ENCODE measurements at regions not wholly inside any gene's neighbourhood (a gene's known extent, or its start where the extent isn't known, plus 50 kb on each side); places are given as distances from the start of the nearest gene placed in this dataset.
A peak's percentile ranks its signal among the peaks of the same experiment; 100 is the strongest.

- Mint-ChIP-seq H3K36me3 (no peaks in the 10 kb centered on the region), H3K9me3 (no peaks in the 10 kb centered on the region), H3K4me3 (no peak overlapping the region), H3K4me1 (no peaks in the 10 kb centered on the region), H3K27me3 (no peaks in the 10 kb centered on the region), H3K27ac (no peak overlapping the region)
- ATAC-seq (replicated peaks) (no peak), DNase-seq (no peak)
Measured at GRCh38 chr12:69062621-69063237, 129.8 kb upstream of the CPM start.

- H3K36me3 Mint-ChIP-seq: no peaks in the 10 kb centered on the region
- H3K27ac Mint-ChIP-seq: no peak overlapping the region
- peaks cover 2 to 6% of the 10 kb centered on the region in 2 donors for H3K4me1 Mint-ChIP-seq
- H3K9me3 Mint-ChIP-seq: no peaks in the 10 kb centered on the region
- H3K4me3 Mint-ChIP-seq: no peak overlapping the region
- no peaks in the 10 kb centered on the region for H3K27me3 Mint-ChIP-seq
- ATAC-seq (replicated peaks) (no peak), DNase-seq (no peak)
Measured at GRCh38 chr12:69064734-69065443, 131.9 kb upstream of the CPM start.

- H3K4me1 Mint-ChIP-seq: peaks cover 3 to 7% of the 10 kb centered on the region in 2 donors
- H3K27me3 Mint-ChIP-seq: no peaks in the 10 kb centered on the region
- no peak overlapping the region for H3K27ac Mint-ChIP-seq
- no peaks in the 10 kb centered on the region for H3K36me3 Mint-ChIP-seq
- ATAC-seq (replicated peaks): no peak
- H3K4me3 Mint-ChIP-seq: no peak overlapping the region
- H3K9me3 Mint-ChIP-seq: no peaks in the 10 kb centered on the region
- DNase-seq: no peak
Measured at GRCh38 chr12:69065775-69066174, 132.8 kb upstream of the CPM start.

GRCh38 chr12:69066492-69067373 is 133.8 kb upstream of the CPM start:
- Mint-ChIP-seq H3K4me3 (no peak overlapping the region), H3K27me3 (no peaks in the 10 kb centered on the region), H3K36me3 (no peaks in the 10 kb centered on the region), H3K9me3 (no peaks in the 10 kb centered on the region), H3K4me1 (peaks cover 5 to 11% of the 10 kb centered on the region in 2 donors), H3K27ac (peak overlapping the region; percentile 56)
- ATAC-seq (replicated peaks) (no peak), DNase-seq (no peak)

- DNase-seq: no peak
- H3K36me3 Mint-ChIP-seq: no peaks in the 10 kb centered on the region
- no peak overlapping the region for H3K4me3 Mint-ChIP-seq
- H3K9me3 Mint-ChIP-seq: no peaks in the 10 kb centered on the region
- no peaks in the 10 kb centered on the region for H3K27me3 Mint-ChIP-seq
- ATAC-seq (replicated peaks): no peak
- H3K27ac Mint-ChIP-seq: no peak overlapping the region
- H3K4me1 Mint-ChIP-seq: peaks cover 5 to 11% of the 10 kb centered on the region in 2 donors
Measured at GRCh38 chr12:69067713-69068112, 134.7 kb upstream of the CPM start.

GRCh38 chr12:69068448-69068847 is 135.5 kb upstream of the CPM start:
- peaks cover 5 to 11% of the 10 kb centered on the region in 2 donors for H3K4me1 Mint-ChIP-seq
- H3K9me3 Mint-ChIP-seq: no peaks in the 10 kb centered on the region
- H3K27me3 Mint-ChIP-seq: no peaks in the 10 kb centered on the region
- H3K4me3 Mint-ChIP-seq: no peak overlapping the region
- ATAC-seq (replicated peaks): peak; percentile 66 to 74
- H3K36me3 Mint-ChIP-seq: no peaks in the 10 kb centered on the region
- no peak overlapping the region for H3K27ac Mint-ChIP-seq
- DNase-seq: no peak

- Mint-ChIP-seq H3K27ac (no peak overlapping the region), H3K4me1 (peaks cover 5 to 11% of the 10 kb centered on the region in 2 donors), H3K27me3 (peaks cover 0 to 6% of the 10 kb centered on the region in 2 donors), H3K36me3 (no peaks in the 10 kb centered on the region), H3K4me3 (no peak overlapping the region), H3K9me3 (no peaks in the 10 kb centered on the region)
- ATAC-seq (replicated peaks) (no peak), DNase-seq (no peak)
Measured at GRCh38 chr12:69069479-69069878, 136.5 kb upstream of the CPM start.

GRCh38 chr12:69070319-69071090 is 137.5 kb upstream of the CPM start:
- Mint-ChIP-seq H3K36me3 (no peaks in the 10 kb centered on the region), H3K4me3 (no peak overlapping the region), H3K4me1 (peaks cover 5 to 11% of the 10 kb centered on the region in 2 donors), H3K9me3 (no peaks in the 10 kb centered on the region), H3K27ac (no peak overlapping the region), H3K27me3 (peaks cover 0 to 6% of the 10 kb centered on the region in 2 donors)
- DNase-seq (peak; percentile 49), ATAC-seq (replicated peaks) (peak; percentile 88 to 91)

- Mint-ChIP-seq H3K4me1 (peaks cover 5 to 11% of the 10 kb centered on the region in 2 donors), H3K27me3 (peaks cover 0 to 6% of the 10 kb centered on the region in 2 donors), H3K36me3 (no peaks in the 10 kb centered on the region), H3K9me3 (no peaks in the 10 kb centered on the region), H3K27ac (no peak overlapping the region), H3K4me3 (no peak overlapping the region)
- ATAC-seq (replicated peaks): no peak
- no peak for DNase-seq
Measured at GRCh38 chr12:69071091-69071370, 138.1 kb upstream of the CPM start.

- ATAC-seq (replicated peaks) (no peak), DNase-seq (no peak)
- H3K36me3 Mint-ChIP-seq: no peaks in the 10 kb centered on the region
- H3K9me3 Mint-ChIP-seq: no peaks in the 10 kb centered on the region
- H3K4me1 Mint-ChIP-seq: peaks cover 5 to 11% of the 10 kb centered on the region in 2 donors
- peaks cover 0 to 17% of the 10 kb centered on the region in 2 donors for H3K27me3 Mint-ChIP-seq
- H3K27ac Mint-ChIP-seq: no peak overlapping the region
- no peak overlapping the region for H3K4me3 Mint-ChIP-seq
Measured at GRCh38 chr12:69073035-69073434, 140.1 kb upstream of the CPM start.

GRCh38 chr12:69074556-69075349 is 141.8 kb upstream of the CPM start:
- Mint-ChIP-seq H3K9me3 (no peaks in the 10 kb centered on the region), H3K36me3 (no peaks in the 10 kb centered on the region), H3K27me3 (peaks cover 0 to 17% of the 10 kb centered on the region in 2 donors)

GRCh38 chr12:69083689-69084088 is 150.7 kb upstream of the CPM start:
- no peak for DNase-seq
- Mint-ChIP-seq H3K4me3 (no peak overlapping the region), H3K9me3 (no peaks in the 10 kb centered on the region), H3K27me3 (no peaks in the 10 kb centered on the region), H3K36me3 (no peaks in the 10 kb centered on the region), H3K4me1 (no peaks in the 10 kb centered on the region), H3K27ac (no peak overlapping the region)
- ATAC-seq (replicated peaks): no peak

More at GRCh38 chr12:69074556-69075349, 141.8 kb upstream of the CPM start:
- ATAC-seq (replicated peaks): no peak
- no peak overlapping the region for H3K4me3 Mint-ChIP-seq
- DNase-seq: no peak
- H3K27ac Mint-ChIP-seq: no peak overlapping the region
- H3K4me1 Mint-ChIP-seq: peaks cover 3 to 5% of the 10 kb centered on the region in 2 donors

- Mint-ChIP-seq H3K27ac (no peak overlapping the region), H3K27me3 (no peaks in the 10 kb centered on the region), H3K36me3 (no peaks in the 10 kb centered on the region)
Measured at GRCh38 chr12:69084816-69085378, 151.9 kb upstream of the CPM start.

More at GRCh38 chr12:69084816-69085378, 151.9 kb upstream of the CPM start:
- no peaks in the 10 kb centered on the region for H3K4me1 Mint-ChIP-seq
- H3K9me3 Mint-ChIP-seq: no peaks in the 10 kb centered on the region
- no peak for DNase-seq
- no peak overlapping the region for H3K4me3 Mint-ChIP-seq
- ATAC-seq (replicated peaks): no peak
